Keratinocyte (primary cell): ENCODE measurements at regions not wholly inside any gene's neighbourhood (a gene's known extent, or its start where the extent isn't known, plus 50 kb on each side); places are given as distances from the start of the nearest gene placed in this dataset.

ENCODE experiments used
- DNase-seq: peaks from one replicate; pipeline ENCODE4 v3.0.0-alpha.2; 2011; ENCODE audit warnings: low read depth, missing footprints, low spot score
- FAIRE-seq: peaks from 2 replicates; lab custom pipeline; 2011; peaks lifted over from hg19 to GRCh38; lab: Jason Lieb, UNC
- H2AFZ ChIP-seq: 2 replicates; pipeline ENCODE4 v1.6.0; 2012; ENCODE audit warnings: low read length, control low read depth, inconsistent platforms; ENCODE audit not compliant: control insufficient read depth
- H3K27ac ChIP-seq: 2 replicates; pipeline ENCODE4 v1.5.1; 2011; ENCODE audit warnings: low read length; ENCODE audit not compliant: control insufficient read depth, insufficient read depth
- H3K27me3 ChIP-seq: 3 replicates; pipeline ENCODE4 v1.6.0; 2011; ENCODE audit warnings: low read length; ENCODE audit not compliant: control insufficient read depth, insufficient read depth; ENCODE audit errors: extremely low read depth
- H3K36me3 ChIP-seq, 2 experiments: 2 replicates in 1 of 2; 3 replicates in 1 of 2; pipeline ENCODE4 v1.5.1; 2011; ENCODE audit warnings: low read length in 2 of 2, mild to moderate bottlenecking in 1 of 2; ENCODE audit not compliant: control insufficient read depth in 2 of 2, insufficient read depth in 2 of 2; ENCODE audit errors: extremely low read depth in 1 of 2
- H3K4me1 ChIP-seq: 3 replicates; pipeline ENCODE4 v1.5.1; 2011; ENCODE audit warnings: low read length; ENCODE audit not compliant: control insufficient read depth, insufficient read depth; ENCODE audit errors: extremely low read depth
- H3K4me2 ChIP-seq: 3 replicates; pipeline ENCODE4 v1.6.0; 2011; ENCODE audit warnings: low read depth, low read length; ENCODE audit not compliant: control insufficient read depth, insufficient read depth; ENCODE audit errors: extremely low read depth
- H3K4me3 ChIP-seq, 3 experiments: fragments of 200-600 bp in 1 of 3; sonication (generic) in 1 of 3; 2 replicates in 2 of 3; 3 replicates in 1 of 3; pipeline ENCODE4 v1.5.1; 2011 to 2016; ENCODE audit warnings: low read length in 3 of 3, mild to moderate bottlenecking in 3 of 3, control low read depth in 2 of 3, inconsistent platforms in 1 of 3, low read depth in 1 of 3, mixed read lengths in 1 of 3, mixed run types in 1 of 3, moderate library complexity in 1 of 3; ENCODE audit not compliant: control insufficient read depth in 2 of 3, insufficient read depth in 2 of 3; ENCODE audit errors: extremely low read depth in 1 of 3
- H3K79me2 ChIP-seq: 2 replicates; pipeline ENCODE4 v1.6.0; 2012; ENCODE audit warnings: low read length; ENCODE audit not compliant: control insufficient read depth, insufficient read depth
- H3K9ac ChIP-seq: 3 replicates; pipeline ENCODE4 v1.6.0; 2011; ENCODE audit warnings: low read length; ENCODE audit not compliant: control insufficient read depth, insufficient read depth; ENCODE audit errors: extremely low read depth
- H3K9me1 ChIP-seq: 3 replicates; pipeline ENCODE4 v1.6.0; 2011; ENCODE audit warnings: low read length; ENCODE audit not compliant: control insufficient read depth, insufficient read depth; ENCODE audit errors: extremely low read depth
- H3K9me3 ChIP-seq: 2 replicates; pipeline ENCODE4 v1.5.1; 2012; ENCODE audit warnings: low read depth, low read length; ENCODE audit not compliant: control insufficient read depth
- H4K20me1 ChIP-seq: 3 replicates; pipeline ENCODE4 v1.6.0; 2011; ENCODE audit warnings: low read length; ENCODE audit not compliant: control insufficient read depth, insufficient read depth; ENCODE audit errors: extremely low read depth
- EZH2 ChIP-seq: IDR thresholded peaks from one replicate; pipeline ENCODE4 v1.6.1; 2012; ENCODE audit warnings: inconsistent platforms, mild to moderate bottlenecking, low read length, moderate library complexity
- dilution Hi-C: fragments of 300-500 bp; cut with MboI; formaldehyde crosslinking; loops from one replicate; pipeline ENCODE4 v1.7.0; 2020; ENCODE audit warnings: low sequenced_read_pairs; ENCODE audit not compliant: extremely low pct_ligation_motif_present
- TF ChIP-seq, protein P1 (sequence below), 3 experiments: IDR thresholded peaks in 1 of 3; conservative IDR thresholded peaks in 1 of 3; optimal IDR thresholded peaks in 1 of 3; 2 replicates in 2 of 3; 3 replicates in 1 of 3; pipeline versions ENCODE3 to v1.5.1; 2011; ENCODE audit warnings: low read length in 3 of 3, mild to moderate bottlenecking in 3 of 3, moderate library complexity in 2 of 3, control low read depth in 1 of 3, inconsistent platforms in 1 of 3; ENCODE audit not compliant: insufficient read depth in 2 of 3; ENCODE audit errors: extremely low read depth in 1 of 3

DNA sequence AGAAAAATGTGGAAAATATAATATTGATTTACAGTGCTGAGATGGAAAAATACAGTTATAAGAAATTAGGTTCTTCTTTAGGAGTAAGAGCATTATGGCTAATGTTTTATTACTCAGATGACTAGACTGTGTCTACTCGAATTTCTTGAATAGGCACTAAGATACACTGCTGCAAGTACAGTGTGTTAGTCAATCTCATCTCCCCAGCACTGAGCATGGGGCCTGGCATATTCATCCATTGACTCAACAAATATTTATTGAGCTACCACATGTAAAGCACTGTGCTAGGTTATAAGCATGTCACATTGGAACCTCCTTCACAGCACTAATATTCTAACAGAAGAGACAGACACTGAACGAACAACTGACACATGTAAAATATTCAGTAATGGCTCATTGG, 242.5 kb upstream of the GPC6 start:
- no peak overlapping the region for H2AFZ ChIP-seq
- FAIRE-seq = no peak
- H3K79me2 ChIP-seq = no peaks in the 10 kb centered on the region
- no peaks in the 10 kb centered on the region for H3K9me3 ChIP-seq
- H3K9ac ChIP-seq = no peak overlapping the region
- H3K36me3 ChIP-seq = no peaks in the 10 kb centered on the region
- H4K20me1 ChIP-seq = no peaks in the 10 kb centered on the region
- H3K27ac ChIP-seq = no peak overlapping the region
- H3K4me1 ChIP-seq = no peaks in the 10 kb centered on the region
- dilution Hi-C loops = no loop called here
- H3K4me3 ChIP-seq = no peak overlapping the region
- TF ChIP-seq, protein P1, sequence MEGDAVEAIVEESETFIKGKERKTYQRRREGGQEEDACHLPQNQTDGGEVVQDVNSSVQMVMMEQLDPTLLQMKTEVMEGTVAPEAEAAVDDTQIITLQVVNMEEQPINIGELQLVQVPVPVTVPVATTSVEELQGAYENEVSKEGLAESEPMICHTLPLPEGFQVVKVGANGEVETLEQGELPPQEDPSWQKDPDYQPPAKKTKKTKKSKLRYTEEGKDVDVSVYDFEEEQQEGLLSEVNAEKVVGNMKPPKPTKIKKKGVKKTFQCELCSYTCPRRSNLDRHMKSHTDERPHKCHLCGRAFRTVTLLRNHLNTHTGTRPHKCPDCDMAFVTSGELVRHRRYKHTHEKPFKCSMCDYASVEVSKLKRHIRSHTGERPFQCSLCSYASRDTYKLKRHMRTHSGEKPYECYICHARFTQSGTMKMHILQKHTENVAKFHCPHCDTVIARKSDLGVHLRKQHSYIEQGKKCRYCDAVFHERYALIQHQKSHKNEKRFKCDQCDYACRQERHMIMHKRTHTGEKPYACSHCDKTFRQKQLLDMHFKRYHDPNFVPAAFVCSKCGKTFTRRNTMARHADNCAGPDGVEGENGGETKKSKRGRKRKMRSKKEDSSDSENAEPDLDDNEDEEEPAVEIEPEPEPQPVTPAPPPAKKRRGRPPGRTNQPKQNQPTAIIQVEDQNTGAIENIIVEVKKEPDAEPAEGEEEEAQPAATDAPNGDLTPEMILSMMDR (optimal IDR thresholded peaks at IDR 0.05 in 1 of 3, IDR thresholded peaks at IDR 0.05 in 1 of 3, conservative IDR thresholded peaks at IDR 0.05 in 1 of 3; ENCODE audit: extremely low read depth in 1 of 3, insufficient read depth in 2 of 3, low read length in 3 of 3) = no peak
- TF ChIP-seq EZH2 = no peak
- no peaks in the 10 kb centered on the region for H3K27me3 ChIP-seq
- DNase-seq = no peak
- no peak overlapping the region for H3K4me2 ChIP-seq
- no peaks in the 10 kb centered on the region for H3K9me1 ChIP-seq

DNA sequence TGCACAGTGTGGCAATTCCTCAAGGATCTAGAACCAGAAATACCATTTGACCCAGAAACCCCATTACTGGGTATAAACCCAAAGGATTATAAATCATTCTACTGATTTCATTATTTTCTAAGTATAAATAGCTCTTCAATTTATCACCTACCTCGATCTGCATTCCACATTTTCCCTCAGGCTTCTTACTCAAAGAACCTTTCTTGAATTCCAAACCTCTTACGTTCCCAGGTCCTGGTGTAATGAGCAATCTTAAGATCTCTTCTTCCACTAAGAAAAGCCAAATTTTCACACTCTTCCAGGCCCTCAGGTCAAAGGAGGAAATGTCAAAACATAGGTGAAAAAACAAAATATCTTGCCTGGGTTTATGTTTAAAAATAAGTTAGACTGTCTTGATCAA, 237.3 kb upstream of the GPC6 start:
- no peak for TF ChIP-seq EZH2
- TF ChIP-seq, protein P1 (optimal IDR thresholded peaks at IDR 0.05 in 1 of 3, IDR thresholded peaks at IDR 0.05 in 1 of 3, conservative IDR thresholded peaks at IDR 0.05 in 1 of 3; ENCODE audit: extremely low read depth in 1 of 3, insufficient read depth in 2 of 3, low read length in 3 of 3) = no peak
- H3K9me1 ChIP-seq = no peaks in the 10 kb centered on the region
- H2AFZ ChIP-seq = no peak overlapping the region
- H3K27ac ChIP-seq = no peak overlapping the region
- no peak overlapping the region for H3K4me3 ChIP-seq
- FAIRE-seq (no peak), DNase-seq (peak; percentile 28)
- H3K79me2 ChIP-seq = no peaks in the 10 kb centered on the region
- H3K36me3 ChIP-seq = no peaks in the 10 kb centered on the region
- H4K20me1 ChIP-seq = no peaks in the 10 kb centered on the region
- dilution Hi-C loops = no loop called here
- no peak overlapping the region for H3K9ac ChIP-seq
- peaks cover 13% of the 10 kb centered on the region for H3K4me1 ChIP-seq
- no peak overlapping the region for H3K4me2 ChIP-seq
- H3K9me3 ChIP-seq = no peaks in the 10 kb centered on the region
- H3K27me3 ChIP-seq = no peaks in the 10 kb centered on the region
